Natural killer cell (primary cell): ENCODE measurements at regions not wholly inside any gene's neighbourhood (a gene's known extent, or its start where the extent isn't known, plus 50 kb on each side); places are given as distances from the start of the nearest gene placed in this dataset.
A peak's percentile ranks its signal among the peaks of the same experiment; 100 is the strongest.

ENCODE experiments used
- ATAC-seq, 3 donors: fragments of 150-1000 bp in 2 of 3; fragments of 200-7000 bp in 1 of 3; cut with Tn5 transposase; 1 replicate in 1 of 3; 2 replicates in 2 of 3; pipeline ENCODE4 v1.10.0; 2021; ENCODE audit warnings: mild to moderate bottlenecking in 2 of 3, moderate library complexity in 2 of 3
- DNase-seq, 2 donors: peaks; one replicate each; pipeline versions ENCODE4 v3.0.0 to v3.0.0-alpha.2; 2013 to 2021; ENCODE audit warnings: mixed read lengths in 1 of 2
- H3K27ac ChIP-seq: one replicate; pipeline ENCODE4 v1.5.1; 2013; ENCODE audit warnings: mild to moderate bottlenecking, low read length
- H3K27me3 ChIP-seq: one replicate; pipeline ENCODE4 v1.6.1; 2013; ENCODE audit warnings: low read length; ENCODE audit not compliant: control insufficient read depth, insufficient read depth
- H3K36me3 ChIP-seq: one replicate; pipeline ENCODE4 v1.6.1; 2013; ENCODE audit warnings: low read length; ENCODE audit not compliant: control insufficient read depth, insufficient read depth
- H3K4me1 ChIP-seq: one replicate; pipeline ENCODE4 v1.6.1; 2013; ENCODE audit warnings: low read length; ENCODE audit not compliant: control insufficient read depth, insufficient read depth
- H3K4me3 ChIP-seq: one replicate; pipeline ENCODE4 v1.5.1; 2013; ENCODE audit warnings: low read length
- H3K9me3 ChIP-seq: one replicate; pipeline ENCODE4 v1.6.1; 2013; ENCODE audit warnings: low read length; ENCODE audit not compliant: control insufficient read depth, insufficient read depth
- H3K27ac Mint-ChIP-seq, 2 donors: one replicate each; pipeline ENCODE4 v1.8.0; 2022; ENCODE audit warnings: mild to moderate bottlenecking in 2 of 2, mixed read lengths in 2 of 2, moderate library complexity in 1 of 2
- H3K27me3 Mint-ChIP-seq, 2 donors: one replicate each; pipeline ENCODE4 v1.8.0; 2022; ENCODE audit warnings: low read depth in 2 of 2, mixed read lengths in 2 of 2
- H3K36me3 Mint-ChIP-seq: one replicate; pipeline ENCODE4 v1.8.0; 2022; ENCODE audit warnings: mixed read lengths
- H3K4me1 Mint-ChIP-seq, 2 donors: one replicate each; pipeline ENCODE4 v1.8.0; 2022; ENCODE audit warnings: mixed read lengths in 2 of 2
- H3K4me3 Mint-ChIP-seq: one replicate; pipeline ENCODE4 v1.8.0; 2022; ENCODE audit warnings: mild to moderate bottlenecking, moderate library complexity, mixed read lengths
- H3K9me3 Mint-ChIP-seq, 2 donors: one replicate each; pipeline ENCODE4 v1.8.0; 2022; ENCODE audit warnings: mixed read lengths in 2 of 2
- WGBS: methylation state at CpG from one replicate; pipeline ENCODE4 v1.1.7; 2013; ENCODE audit warnings: missing lambda C conversion rate; ENCODE audit not compliant: insufficient coverage; 5-methylcytosine and 5-hydroxymethylcytosine counted together
- intact Hi-C: fragments of 100-400 bp; cut with micrococcal nuclease; formaldehyde crosslinking; loops from one replicate; pipeline ENCODE4 v1.14.2; 2022
- TF ChIP-seq, protein P1 (sequence below): fragments of 200-600 bp; IDR thresholded peaks from one replicate; pipeline ENCODE4 v1.8.0; 2022; ENCODE audit warnings: antibody characterized with exemption

DNA sequence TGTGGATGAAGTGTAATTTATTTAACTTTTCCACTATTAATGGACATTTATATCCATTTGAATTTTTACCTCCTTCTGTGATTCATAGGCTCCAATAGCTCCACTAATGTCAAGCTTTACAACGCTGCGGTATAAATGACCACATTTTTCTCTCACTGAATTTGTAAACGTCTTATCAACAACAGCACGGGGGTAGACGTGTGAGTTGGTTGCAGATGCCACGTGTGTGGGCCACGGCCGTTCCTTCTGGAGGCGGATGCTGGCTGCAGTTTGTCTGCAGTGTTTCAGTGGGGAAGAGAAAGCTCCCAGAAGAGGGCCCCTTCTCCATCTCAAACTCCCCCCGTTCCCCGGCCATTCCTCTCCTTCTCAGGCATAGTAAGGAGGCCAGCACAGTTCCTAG, 68.2 kb upstream of the XYLT1 start:
- H3K4me3 ChIP-seq = no peak overlapping the region
- no peaks in the 10 kb centered on the region for H3K4me1 Mint-ChIP-seq
- no peak overlapping the region for H3K4me3 Mint-ChIP-seq
- H3K27ac Mint-ChIP-seq = no peak overlapping the region
- H3K36me3 ChIP-seq = no peaks in the 10 kb centered on the region
- H3K27me3 ChIP-seq = peaks cover 3% of the 10 kb centered on the region
- 91% methylated on average over 11 of the region's 11 CpGs for WGBS
- TF ChIP-seq, protein P1, sequence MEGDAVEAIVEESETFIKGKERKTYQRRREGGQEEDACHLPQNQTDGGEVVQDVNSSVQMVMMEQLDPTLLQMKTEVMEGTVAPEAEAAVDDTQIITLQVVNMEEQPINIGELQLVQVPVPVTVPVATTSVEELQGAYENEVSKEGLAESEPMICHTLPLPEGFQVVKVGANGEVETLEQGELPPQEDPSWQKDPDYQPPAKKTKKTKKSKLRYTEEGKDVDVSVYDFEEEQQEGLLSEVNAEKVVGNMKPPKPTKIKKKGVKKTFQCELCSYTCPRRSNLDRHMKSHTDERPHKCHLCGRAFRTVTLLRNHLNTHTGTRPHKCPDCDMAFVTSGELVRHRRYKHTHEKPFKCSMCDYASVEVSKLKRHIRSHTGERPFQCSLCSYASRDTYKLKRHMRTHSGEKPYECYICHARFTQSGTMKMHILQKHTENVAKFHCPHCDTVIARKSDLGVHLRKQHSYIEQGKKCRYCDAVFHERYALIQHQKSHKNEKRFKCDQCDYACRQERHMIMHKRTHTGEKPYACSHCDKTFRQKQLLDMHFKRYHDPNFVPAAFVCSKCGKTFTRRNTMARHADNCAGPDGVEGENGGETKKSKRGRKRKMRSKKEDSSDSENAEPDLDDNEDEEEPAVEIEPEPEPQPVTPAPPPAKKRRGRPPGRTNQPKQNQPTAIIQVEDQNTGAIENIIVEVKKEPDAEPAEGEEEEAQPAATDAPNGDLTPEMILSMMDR = no peak
- H3K9me3 ChIP-seq = no peaks in the 10 kb centered on the region
- ATAC-seq (no peak), DNase-seq (no peak)
- no peaks in the 10 kb centered on the region for H3K4me1 ChIP-seq
- H3K27me3 Mint-ChIP-seq = peaks cover 17 to 41% of the 10 kb centered on the region in 2 donors
- H3K9me3 Mint-ChIP-seq = no peaks in the 10 kb centered on the region
- intact Hi-C loops = no loop called here
- H3K27ac ChIP-seq = no peak overlapping the region
- no peaks in the 10 kb centered on the region for H3K36me3 Mint-ChIP-seq

DNA sequence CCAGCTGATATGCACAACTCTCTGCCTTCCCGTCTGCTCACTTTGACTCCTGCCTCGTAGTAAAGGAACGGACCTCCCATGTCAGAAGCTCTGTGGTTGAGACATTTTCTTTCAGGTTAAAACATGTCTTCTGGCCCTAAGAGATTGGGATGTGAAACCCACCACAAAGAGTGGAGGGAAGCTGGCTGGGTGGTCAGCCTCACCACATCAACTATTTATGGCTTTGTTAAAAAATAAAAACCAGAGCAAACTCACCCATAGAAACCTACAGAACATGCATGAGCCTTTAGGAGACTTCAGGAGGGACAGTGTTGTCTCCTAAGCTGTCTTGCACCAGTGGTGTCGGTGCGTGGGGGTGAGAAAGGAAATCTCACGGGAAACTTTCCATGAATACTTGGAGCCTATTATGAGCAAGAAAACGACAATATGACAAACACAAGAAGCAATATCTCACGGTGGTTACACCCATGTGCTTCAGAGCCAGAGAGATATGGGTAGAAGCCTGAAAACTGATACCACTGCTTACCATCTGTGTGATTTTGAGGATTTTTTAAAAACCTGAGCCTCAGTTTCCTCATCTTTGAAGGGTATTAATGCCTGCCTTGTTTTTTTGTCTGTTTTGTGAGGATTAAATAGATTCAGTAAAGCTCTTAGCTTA, 61.7 kb upstream of the XYLT1 start:
- Histone ChIP-seq H3K27me3 (peaks cover 3% of the 10 kb centered on the region), H3K36me3 (no peaks in the 10 kb centered on the region), H3K4me3 (no peak overlapping the region), H3K27ac (no peak overlapping the region), H3K4me1 (peaks cover 10% of the 10 kb centered on the region), H3K9me3 (no peaks in the 10 kb centered on the region)
- no peaks in the 10 kb centered on the region for H3K9me3 Mint-ChIP-seq
- DNase-seq = no peak
- WGBS = 34% methylated on average over 8 of the region's 8 CpGs
- intact Hi-C loops = no loop called here
- peaks cover 13 to 18% of the 10 kb centered on the region in 2 donors for H3K4me1 Mint-ChIP-seq
- peak overlapping the region; percentile 26 for H3K4me3 Mint-ChIP-seq
- peaks cover 7 to 22% of the 10 kb centered on the region in 2 donors for H3K27me3 Mint-ChIP-seq
- ATAC-seq = no peak
- H3K27ac Mint-ChIP-seq = no peak overlapping the region
- no peaks in the 10 kb centered on the region for H3K36me3 Mint-ChIP-seq
- TF ChIP-seq, protein P1 = no peak

DNA sequence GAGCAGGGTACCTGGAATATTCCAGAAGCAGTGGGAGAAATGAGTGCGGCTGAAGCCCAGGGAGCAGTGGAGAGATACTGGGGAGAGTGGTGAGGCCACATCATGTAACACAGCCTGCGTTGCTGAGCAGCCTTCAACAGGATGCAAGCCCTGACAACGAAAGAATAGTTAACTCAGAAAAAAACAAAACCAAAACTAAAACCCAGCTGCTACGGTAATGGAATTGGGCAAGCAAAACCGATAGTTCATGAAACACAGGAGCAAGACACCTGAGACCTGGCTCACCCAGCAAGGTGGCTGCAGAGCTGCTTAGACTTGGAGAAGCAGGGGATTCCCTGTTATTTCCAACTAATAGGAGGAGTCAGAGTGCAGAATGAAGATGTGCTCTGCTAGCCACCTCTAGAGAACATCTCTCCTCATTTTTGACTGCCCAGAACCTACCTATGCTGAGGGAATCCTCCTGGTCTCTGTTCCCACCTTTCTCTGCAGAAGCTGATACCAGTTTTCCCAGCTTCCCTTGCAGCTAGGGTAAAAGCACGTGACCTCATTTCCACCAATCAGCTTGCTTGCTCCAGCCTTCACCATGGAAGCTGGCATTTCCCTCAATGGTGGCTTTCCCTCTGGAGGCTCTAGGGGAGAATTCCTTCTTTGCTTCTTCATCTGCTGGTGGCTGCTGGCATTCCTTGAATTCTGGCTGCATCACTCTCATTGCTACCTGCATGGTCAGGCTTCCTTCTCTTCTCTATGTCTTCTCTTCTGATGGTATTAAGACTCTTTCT, 59.4 kb upstream of the XYLT1 start:
- peaks cover under 1% of the 10 kb centered on the region for H3K27me3 ChIP-seq
- ATAC-seq = peak; percentile 80 to 94 (median 92)
- no peaks in the 10 kb centered on the region for H3K9me3 Mint-ChIP-seq
- H3K4me3 ChIP-seq = peak overlapping the region; percentile 21
- H3K27ac ChIP-seq = peak overlapping the region; percentile 38
- no peaks in the 10 kb centered on the region for H3K9me3 ChIP-seq
- intact Hi-C loops = no loop called here
- TF ChIP-seq, protein P1 = no peak
- DNase-seq = peak; percentile 16 to 65
- peak overlapping the region; percentile 92 for H3K4me3 Mint-ChIP-seq
- H3K36me3 ChIP-seq = no peaks in the 10 kb centered on the region
- H3K4me1 Mint-ChIP-seq = peaks cover 13 to 18% of the 10 kb centered on the region in 2 donors
- peaks cover under 1 to 3% of the 10 kb centered on the region in 2 donors for H3K27me3 Mint-ChIP-seq
- whole genome bisulfite sequencing = 27% methylated on average over 6 of the region's 6 CpGs
- peaks cover 10% of the 10 kb centered on the region for H3K4me1 ChIP-seq
- H3K27ac Mint-ChIP-seq = peak overlapping the region; percentile 50 to 83
- H3K36me3 Mint-ChIP-seq = no peaks in the 10 kb centered on the region
